ENCODE measurements at regions not wholly inside any gene's neighbourhood (a gene's known extent, or its start where the extent isn't known, plus 50 kb on each side); places are given as distances from the start of the nearest gene placed in this dataset.
A peak's percentile ranks its signal among the peaks of the same experiment; 100 is the strongest.

- peak in 1 of 6 donors; percentile 69 for DNase-seq (ENCODE audit: low read depth in 4 of 6, low spot score in 6 of 6)
- H3K27me3 ChIP-seq (ENCODE audit: control insufficient read depth, insufficient read depth, low read length) = no peaks in the 10 kb centered on the region
- H3K9me3 ChIP-seq (ENCODE audit: control insufficient read depth, insufficient read depth, low read length) = no peaks in the 10 kb centered on the region
- H3K4me1 ChIP-seq (ENCODE audit: control insufficient read depth, insufficient read depth, low read length) = no peaks in the 10 kb centered on the region
- no peak overlapping the region for H3K4me3 ChIP-seq (ENCODE audit: low read depth, low read length)
- H3K36me3 ChIP-seq (ENCODE audit: control insufficient read depth, insufficient read depth, low read length) = no peaks in the 10 kb centered on the region
- no peak overlapping the region for H3K27ac ChIP-seq (ENCODE audit: low read depth, low read length)
- WGBS (ENCODE audit: insufficient coverage) = 67% methylated on average over 1 of the region's 5 CpGs
These were observed 932.9 kb downstream of the XPNPEP1 start for GRCh38 chr10:108990441-108990840.

DNA sequence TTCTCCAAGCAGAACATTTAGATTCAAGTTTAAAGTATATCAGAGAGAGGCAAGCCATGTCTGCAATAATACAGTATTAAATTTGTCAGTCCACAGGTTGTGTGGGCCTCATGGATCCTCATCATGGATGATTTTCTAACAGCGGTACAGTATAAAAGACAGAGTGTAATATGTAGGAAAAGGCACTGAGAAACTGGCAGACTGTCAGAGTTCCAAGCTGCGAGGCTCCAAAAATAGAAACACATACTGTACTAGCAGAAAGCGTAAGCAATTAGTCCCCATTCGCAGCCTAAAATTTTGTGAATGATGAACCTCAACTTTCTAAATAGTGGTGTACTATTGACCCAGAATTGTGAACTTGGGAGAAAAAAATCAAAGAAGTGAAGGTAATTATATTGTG lies 933.3 kb downstream of the XPNPEP1 start:
- H3K27ac ChIP-seq (ENCODE audit: low read depth, low read length) = no peak overlapping the region
- WGBS (ENCODE audit: insufficient coverage) = 83% methylated on average over 2 of the region's 4 CpGs
- H3K27me3 ChIP-seq (ENCODE audit: control insufficient read depth, insufficient read depth, low read length) = no peaks in the 10 kb centered on the region
- H3K36me3 ChIP-seq (ENCODE audit: control insufficient read depth, insufficient read depth, low read length) = no peaks in the 10 kb centered on the region
- no peaks in the 10 kb centered on the region for H3K4me1 ChIP-seq (ENCODE audit: control insufficient read depth, insufficient read depth, low read length)
- H3K4me3 ChIP-seq (ENCODE audit: low read depth, low read length) = no peak overlapping the region
- peak in 1 of 6 donors; percentile 85 for DNase-seq (ENCODE audit: low read depth in 4 of 6, low spot score in 6 of 6)
- H3K9me3 ChIP-seq (ENCODE audit: control insufficient read depth, insufficient read depth, low read length) = no peaks in the 10 kb centered on the region

DNA sequence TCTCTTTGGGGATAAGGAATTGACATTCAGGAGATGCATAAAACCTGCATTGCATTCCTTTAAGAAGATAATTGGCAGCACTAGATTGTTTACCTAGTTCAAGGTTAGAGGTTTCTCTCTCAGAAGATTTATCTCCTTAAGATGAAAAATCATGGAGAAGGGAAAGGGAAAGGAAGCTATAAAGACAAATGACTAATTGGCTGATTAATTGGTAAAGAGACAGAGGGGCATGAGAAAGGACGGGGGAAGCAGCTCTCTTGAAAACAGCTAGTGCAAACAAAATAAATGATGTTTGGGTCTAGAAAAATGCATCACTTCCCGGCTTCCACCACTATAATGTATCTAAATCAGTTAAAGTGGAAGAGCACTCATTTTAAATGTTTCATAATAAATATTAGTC lies 941.2 kb downstream of the XPNPEP1 start:
- no CpG with 5 or more reads among the region's 2 CpGs for WGBS (ENCODE audit: insufficient coverage)
- no peaks in the 10 kb centered on the region for H3K36me3 ChIP-seq (ENCODE audit: control insufficient read depth, insufficient read depth, low read length)
- DNase-seq (ENCODE audit: low read depth in 4 of 6, low spot score in 6 of 6) = no peak

DNA sequence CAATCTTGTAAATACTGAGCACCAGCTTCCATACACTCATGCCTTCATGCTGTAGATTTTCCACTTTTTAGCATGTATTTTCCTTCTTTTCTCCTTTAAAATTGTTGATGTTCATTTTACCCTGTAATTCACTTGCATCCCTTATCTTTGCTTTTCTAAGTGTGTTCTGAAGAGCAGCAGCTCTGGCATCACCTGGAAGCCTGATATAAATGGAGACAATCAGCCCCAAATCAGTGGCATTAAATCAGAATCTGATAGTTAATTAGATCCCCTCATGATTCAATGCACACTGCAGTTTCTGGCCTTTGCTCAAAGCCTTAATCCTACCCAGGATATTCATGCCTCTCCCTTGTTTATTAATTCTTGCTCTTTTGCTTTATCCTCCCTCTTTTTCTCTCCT lies 942.4 kb downstream of the XPNPEP1 start:
- no peaks in the 10 kb centered on the region for H3K36me3 ChIP-seq (ENCODE audit: control insufficient read depth, insufficient read depth, low read length)
- DNase-seq (ENCODE audit: low read depth in 4 of 6, low spot score in 6 of 6) = no peak
- no peaks in the 10 kb centered on the region for H3K27me3 ChIP-seq (ENCODE audit: control insufficient read depth, insufficient read depth, low read length)
- no peak overlapping the region for H3K4me3 ChIP-seq (ENCODE audit: low read depth, low read length)
- H3K27ac ChIP-seq (ENCODE audit: low read depth, low read length) = no peak overlapping the region
- no peaks in the 10 kb centered on the region for H3K9me3 ChIP-seq (ENCODE audit: control insufficient read depth, insufficient read depth, low read length)
- H3K4me1 ChIP-seq (ENCODE audit: control insufficient read depth, insufficient read depth, low read length) = no peaks in the 10 kb centered on the region

More for the DNA sequence above, 941.2 kb downstream of the XPNPEP1 start:
- no peak overlapping the region for H3K27ac ChIP-seq (ENCODE audit: low read depth, low read length)
- no peaks in the 10 kb centered on the region for H3K4me1 ChIP-seq (ENCODE audit: control insufficient read depth, insufficient read depth, low read length)
- H3K9me3 ChIP-seq (ENCODE audit: control insufficient read depth, insufficient read depth, low read length) = no peaks in the 10 kb centered on the region
- H3K27me3 ChIP-seq (ENCODE audit: control insufficient read depth, insufficient read depth, low read length) = no peaks in the 10 kb centered on the region
- H3K4me3 ChIP-seq (ENCODE audit: low read depth, low read length) = no peak overlapping the region

DNA sequence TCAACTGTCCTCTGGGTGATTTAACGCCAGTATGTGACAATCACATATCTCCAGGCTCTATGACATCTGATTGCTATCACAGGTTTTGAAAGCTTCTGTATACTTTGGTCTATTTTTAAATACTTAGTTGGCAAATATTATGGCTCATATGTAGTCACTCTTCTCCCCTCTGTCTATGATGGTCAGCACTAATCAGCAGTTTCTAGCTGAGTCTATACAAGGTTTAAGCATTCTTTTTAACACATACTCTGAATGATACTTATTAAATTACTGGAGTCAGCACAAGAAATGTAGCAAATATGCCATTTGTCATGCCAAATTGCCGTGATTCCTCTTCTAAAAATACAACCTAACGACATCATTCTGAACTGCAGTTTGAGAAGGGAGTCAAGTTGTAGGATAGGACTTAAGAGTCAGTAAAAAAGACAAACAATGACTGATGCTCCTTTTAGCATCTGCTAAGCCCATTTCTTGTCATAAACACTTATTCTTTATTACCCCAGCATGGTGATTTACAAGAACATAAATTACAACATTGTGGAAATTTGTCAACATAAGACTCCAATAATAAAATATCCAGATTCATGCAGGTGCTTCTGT lies 947.8 kb downstream of the XPNPEP1 start:
- DNase-seq (ENCODE audit: low read depth in 4 of 6, low spot score in 6 of 6) = peak in 1 of 6 donors; percentile 52
- Histone ChIP-seq H3K27me3 (ENCODE audit: control insufficient read depth, insufficient read depth, low read length) (no peaks in the 10 kb centered on the region), H3K4me3 (ENCODE audit: low read depth, low read length) (no peak overlapping the region), H3K36me3 (ENCODE audit: control insufficient read depth, insufficient read depth, low read length) (no peaks in the 10 kb centered on the region), H3K4me1 (ENCODE audit: control insufficient read depth, insufficient read depth, low read length) (no peaks in the 10 kb centered on the region), H3K9me3 (ENCODE audit: control insufficient read depth, insufficient read depth, low read length) (no peaks in the 10 kb centered on the region), H3K27ac (ENCODE audit: low read depth, low read length) (no peak overlapping the region)
- WGBS (ENCODE audit: insufficient coverage) = no CpG with 5 or more reads among the region's 3 CpGs

DNA sequence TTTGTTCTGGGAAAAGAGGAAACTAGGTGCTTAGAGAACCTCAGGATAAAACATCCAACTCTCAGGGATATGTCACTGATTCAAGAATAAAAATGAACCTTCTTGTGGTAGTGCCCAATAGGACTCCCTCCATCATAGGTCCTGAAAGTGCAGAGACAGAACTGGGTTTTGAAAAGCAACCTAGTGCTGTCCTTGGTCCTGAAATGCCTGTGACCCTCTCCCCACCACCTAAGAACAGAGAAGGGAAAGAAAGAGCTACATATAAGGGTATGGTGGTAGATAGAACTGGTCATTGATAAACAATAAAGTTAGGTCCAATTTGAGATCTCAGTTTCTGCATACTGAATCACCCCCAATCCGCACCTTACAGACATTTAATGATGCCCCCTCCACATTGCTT lies 953.3 kb downstream of the XPNPEP1 start:
- H3K27me3 ChIP-seq (ENCODE audit: control insufficient read depth, insufficient read depth, low read length) = no peaks in the 10 kb centered on the region
- DNase-seq (ENCODE audit: low read depth in 4 of 6, low spot score in 6 of 6) = peak in 2 of 6 donors; percentile 13 to 53
- H3K27ac ChIP-seq (ENCODE audit: low read depth, low read length) = no peak overlapping the region
- no peaks in the 10 kb centered on the region for H3K36me3 ChIP-seq (ENCODE audit: control insufficient read depth, insufficient read depth, low read length)
- no peak overlapping the region for H3K4me3 ChIP-seq (ENCODE audit: low read depth, low read length)
- WGBS (ENCODE audit: insufficient coverage) = 83% methylated on average over 1 of the region's 1 CpG
- no peaks in the 10 kb centered on the region for H3K9me3 ChIP-seq (ENCODE audit: control insufficient read depth, insufficient read depth, low read length)
- no peaks in the 10 kb centered on the region for H3K4me1 ChIP-seq (ENCODE audit: control insufficient read depth, insufficient read depth, low read length)

GRCh38 chr10:108966411-108966810 lies 956.9 kb downstream of the XPNPEP1 start:
- H3K4me3 ChIP-seq (ENCODE audit: low read depth, low read length) = no peak overlapping the region
- no peaks in the 10 kb centered on the region for H3K27me3 ChIP-seq (ENCODE audit: control insufficient read depth, insufficient read depth, low read length)
- no peaks in the 10 kb centered on the region for H3K4me1 ChIP-seq (ENCODE audit: control insufficient read depth, insufficient read depth, low read length)
- no peak overlapping the region for H3K27ac ChIP-seq (ENCODE audit: low read depth, low read length)
- H3K9me3 ChIP-seq (ENCODE audit: control insufficient read depth, insufficient read depth, low read length) = no peaks in the 10 kb centered on the region
- WGBS (ENCODE audit: insufficient coverage) = 100% methylated on average over 1 of the region's 1 CpG
- H3K36me3 ChIP-seq (ENCODE audit: control insufficient read depth, insufficient read depth, low read length) = no peaks in the 10 kb centered on the region
- peak in 1 of 6 donors; percentile 54 for DNase-seq (ENCODE audit: low read depth in 4 of 6, low spot score in 6 of 6)

- Histone ChIP-seq H3K9me3 (ENCODE audit: control insufficient read depth, insufficient read depth, low read length) (no peaks in the 10 kb centered on the region), H3K27me3 (ENCODE audit: control insufficient read depth, insufficient read depth, low read length) (no peaks in the 10 kb centered on the region), H3K4me1 (ENCODE audit: control insufficient read depth, insufficient read depth, low read length) (no peaks in the 10 kb centered on the region), H3K4me3 (ENCODE audit: low read depth, low read length) (no peak overlapping the region), H3K27ac (ENCODE audit: low read depth, low read length) (no peak overlapping the region), H3K36me3 (ENCODE audit: control insufficient read depth, insufficient read depth, low read length) (no peaks in the 10 kb centered on the region)
- DNase-seq (ENCODE audit: low read depth in 4 of 6, low spot score in 6 of 6) = peak in 2 of 6 donors; percentile 67 to 69
These were observed 957.3 kb downstream of the XPNPEP1 start for GRCh38 chr10:108966005-108966404.

- no peaks in the 10 kb centered on the region for H3K36me3 ChIP-seq (ENCODE audit: control insufficient read depth, insufficient read depth, low read length)
- no peak overlapping the region for H3K27ac ChIP-seq (ENCODE audit: low read depth, low read length)
- no peaks in the 10 kb centered on the region for H3K27me3 ChIP-seq (ENCODE audit: control insufficient read depth, insufficient read depth, low read length)
- DNase-seq (ENCODE audit: low read depth in 4 of 6, low spot score in 6 of 6) = no peak
- H3K4me1 ChIP-seq (ENCODE audit: control insufficient read depth, insufficient read depth, low read length) = no peaks in the 10 kb centered on the region
- H3K9me3 ChIP-seq (ENCODE audit: control insufficient read depth, insufficient read depth, low read length) = no peaks in the 10 kb centered on the region
- H3K4me3 ChIP-seq (ENCODE audit: low read depth, low read length) = no peak overlapping the region
These were observed 961.1 kb downstream of the XPNPEP1 start for GRCh38 chr10:108962172-108962571.

DNA sequence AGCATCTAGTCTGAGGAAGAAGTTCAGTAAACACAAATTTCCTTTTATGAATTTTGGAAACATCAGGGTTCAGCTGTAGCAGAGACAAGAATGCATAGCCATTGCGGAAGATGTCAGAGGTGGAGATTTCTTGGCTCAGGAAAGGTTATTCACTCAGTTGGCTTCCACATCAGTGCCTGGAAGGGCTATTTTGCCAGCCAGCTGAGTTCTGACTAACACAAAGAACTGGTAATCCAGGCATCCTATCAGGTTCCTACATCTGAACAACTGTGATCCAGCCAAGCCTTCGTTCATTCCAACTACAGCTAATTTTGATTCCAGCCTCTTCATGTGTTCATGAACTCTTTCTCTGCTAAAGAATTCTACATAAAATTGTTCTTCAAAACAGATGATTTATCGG lies 965.6 kb downstream of the XPNPEP1 start:
- no peaks in the 10 kb centered on the region for H3K9me3 ChIP-seq (ENCODE audit: control insufficient read depth, insufficient read depth, low read length)
- no peak overlapping the region for H3K4me3 ChIP-seq (ENCODE audit: low read depth, low read length)
- H3K27me3 ChIP-seq (ENCODE audit: control insufficient read depth, insufficient read depth, low read length) = no peaks in the 10 kb centered on the region
- H3K27ac ChIP-seq (ENCODE audit: low read depth, low read length) = no peak overlapping the region
- DNase-seq (ENCODE audit: low read depth in 4 of 6, low spot score in 6 of 6) = no peak
- 78% methylated on average over 1 of the region's 3 CpGs for whole genome bisulfite sequencing (ENCODE audit: insufficient coverage)
- H3K36me3 ChIP-seq (ENCODE audit: control insufficient read depth, insufficient read depth, low read length) = no peaks in the 10 kb centered on the region
- H3K4me1 ChIP-seq (ENCODE audit: control insufficient read depth, insufficient read depth, low read length) = no peaks in the 10 kb centered on the region
